Fibroblast of mammary gland (primary cell): ENCODE measurements at regions not wholly inside any gene's neighbourhood (a gene's known extent, or its start where the extent isn't known, plus 50 kb on each side); places are given as distances from the start of the nearest gene placed in this dataset.

Source experiments
- DNase-seq: peaks from one replicate; pipeline ENCODE4 v3.0.0-alpha.2; 2010; ENCODE audit warnings: low read depth
- H3K4me3 ChIP-seq: 2 replicates; pipeline ENCODE4 v1.5.1; 2011; ENCODE audit warnings: low read depth, mild to moderate bottlenecking, low read length, moderate library complexity; ENCODE audit not compliant: control insufficient read depth
- TF ChIP-seq, protein P1 (sequence below): conservative IDR thresholded peaks from 2 replicates; pipeline ENCODE4 v1.5.1; 2011; ENCODE audit warnings: low read depth, low read length, inconsistent platforms; ENCODE audit not compliant: control insufficient read depth, insufficient read depth

DNA sequence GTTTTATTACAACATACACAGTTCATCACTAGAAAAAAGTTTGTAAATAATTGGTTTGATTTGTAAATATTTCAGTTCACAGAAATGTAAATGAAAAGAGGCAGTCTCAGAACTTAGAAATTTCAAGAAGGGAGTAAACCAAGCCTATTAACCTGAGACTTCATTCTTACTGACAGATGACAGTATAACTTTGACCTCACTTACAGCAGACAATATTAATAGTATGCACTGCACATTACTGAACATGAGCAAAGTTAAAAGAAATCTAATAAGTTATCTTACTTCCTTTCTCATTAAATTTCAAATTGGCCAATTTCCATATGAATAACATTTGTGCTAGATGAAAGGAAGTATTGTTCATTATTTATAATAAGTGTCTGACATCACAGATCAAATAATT is 235.8 kb downstream of the SLC6A15 start:
- H3K4me3 ChIP-seq, result no peak overlapping the region
- TF ChIP-seq, protein P1, sequence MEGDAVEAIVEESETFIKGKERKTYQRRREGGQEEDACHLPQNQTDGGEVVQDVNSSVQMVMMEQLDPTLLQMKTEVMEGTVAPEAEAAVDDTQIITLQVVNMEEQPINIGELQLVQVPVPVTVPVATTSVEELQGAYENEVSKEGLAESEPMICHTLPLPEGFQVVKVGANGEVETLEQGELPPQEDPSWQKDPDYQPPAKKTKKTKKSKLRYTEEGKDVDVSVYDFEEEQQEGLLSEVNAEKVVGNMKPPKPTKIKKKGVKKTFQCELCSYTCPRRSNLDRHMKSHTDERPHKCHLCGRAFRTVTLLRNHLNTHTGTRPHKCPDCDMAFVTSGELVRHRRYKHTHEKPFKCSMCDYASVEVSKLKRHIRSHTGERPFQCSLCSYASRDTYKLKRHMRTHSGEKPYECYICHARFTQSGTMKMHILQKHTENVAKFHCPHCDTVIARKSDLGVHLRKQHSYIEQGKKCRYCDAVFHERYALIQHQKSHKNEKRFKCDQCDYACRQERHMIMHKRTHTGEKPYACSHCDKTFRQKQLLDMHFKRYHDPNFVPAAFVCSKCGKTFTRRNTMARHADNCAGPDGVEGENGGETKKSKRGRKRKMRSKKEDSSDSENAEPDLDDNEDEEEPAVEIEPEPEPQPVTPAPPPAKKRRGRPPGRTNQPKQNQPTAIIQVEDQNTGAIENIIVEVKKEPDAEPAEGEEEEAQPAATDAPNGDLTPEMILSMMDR, result no peak
- DNase-seq, result no peak

DNA sequence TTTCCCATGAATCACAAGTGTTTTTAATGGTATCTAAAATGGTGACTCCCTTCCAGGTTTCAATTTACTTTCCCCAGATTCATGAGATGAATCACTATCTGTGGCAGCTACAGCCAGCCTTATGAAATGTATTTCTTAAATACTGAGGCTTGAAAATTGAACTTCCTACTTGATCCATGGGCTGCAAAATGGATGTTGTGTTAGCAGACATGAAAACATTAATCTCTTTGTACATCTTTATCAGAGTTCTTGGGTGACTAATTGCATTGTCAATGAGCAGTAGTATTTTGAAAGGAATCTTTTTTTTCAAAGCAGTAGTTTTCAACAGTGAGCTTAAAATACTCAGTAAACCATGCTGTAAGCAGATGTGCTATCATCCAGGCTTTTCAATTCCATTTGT is 250.8 kb downstream of the SLC6A15 start:
- no peak overlapping the region for H3K4me3 ChIP-seq
- TF ChIP-seq, protein P1, result no peak
- DNase-seq, result peak; percentile 57

DNA sequence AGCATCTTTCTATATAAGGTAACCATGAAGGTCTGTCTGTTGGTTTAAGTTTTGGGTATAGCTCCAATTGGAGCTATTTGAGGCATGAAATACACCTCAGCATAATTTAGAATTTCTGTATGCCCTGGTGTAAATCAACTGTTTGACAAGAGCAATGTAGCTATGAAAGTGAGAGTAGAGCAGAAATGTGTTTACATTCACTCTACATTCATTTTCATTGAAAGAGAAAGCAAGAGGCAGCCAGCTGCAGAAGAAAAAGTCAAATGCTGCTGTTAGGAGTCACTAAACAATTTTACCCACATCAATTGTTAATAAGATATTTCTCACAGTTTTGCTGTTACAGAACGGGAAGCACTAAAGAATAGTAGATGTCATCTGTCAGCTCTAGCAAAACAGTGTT is 252.5 kb downstream of the SLC6A15 start:
- TF ChIP-seq, protein P1, result no peak
- H3K4me3 ChIP-seq, result no peak overlapping the region
- DNase-seq, result no peak

DNA sequence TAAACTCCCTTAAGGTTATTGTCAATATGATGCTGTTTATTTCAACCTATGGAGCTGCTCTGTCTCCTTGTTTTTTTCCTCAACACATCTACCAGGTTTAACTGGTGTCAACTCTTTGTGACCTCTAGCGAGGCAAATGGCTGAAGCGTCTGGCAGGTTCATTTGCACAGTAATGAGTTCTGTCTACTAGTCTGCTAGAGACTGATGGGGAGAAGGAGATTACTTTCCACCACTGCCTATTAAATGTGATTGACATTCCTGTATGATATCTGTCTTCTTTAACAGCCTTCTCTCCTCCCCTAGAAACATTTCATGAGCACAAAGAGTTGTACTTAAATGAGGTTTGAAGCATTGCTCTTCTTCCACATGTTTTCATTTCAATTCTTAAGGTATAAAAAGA is 253.7 kb downstream of the SLC6A15 start:
- H3K4me3 ChIP-seq, result no peak overlapping the region
- DNase-seq, result no peak
- TF ChIP-seq, protein P1, result no peak

DNA sequence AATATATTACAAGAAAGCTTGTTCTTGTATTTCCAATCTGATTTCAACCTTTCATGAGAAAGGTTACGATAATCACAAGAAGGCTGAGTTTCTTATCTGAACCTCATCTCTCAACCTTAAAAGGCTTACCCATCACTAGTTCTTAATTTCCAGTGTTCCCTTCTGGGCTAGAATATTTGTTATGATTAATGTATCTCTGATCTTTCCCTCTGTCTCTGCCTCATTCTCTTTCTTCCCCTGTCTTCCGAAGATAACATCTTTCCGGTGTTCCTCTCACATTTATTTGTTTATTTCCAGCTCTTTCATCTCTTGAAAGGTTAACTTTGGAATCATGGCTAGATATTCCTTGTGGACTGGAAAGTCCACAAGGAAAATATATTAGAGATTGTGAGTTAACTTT is 255.9 kb downstream of the SLC6A15 start:
- TF ChIP-seq, protein P1, result no peak
- no peak for DNase-seq
- no peak overlapping the region for H3K4me3 ChIP-seq

DNA sequence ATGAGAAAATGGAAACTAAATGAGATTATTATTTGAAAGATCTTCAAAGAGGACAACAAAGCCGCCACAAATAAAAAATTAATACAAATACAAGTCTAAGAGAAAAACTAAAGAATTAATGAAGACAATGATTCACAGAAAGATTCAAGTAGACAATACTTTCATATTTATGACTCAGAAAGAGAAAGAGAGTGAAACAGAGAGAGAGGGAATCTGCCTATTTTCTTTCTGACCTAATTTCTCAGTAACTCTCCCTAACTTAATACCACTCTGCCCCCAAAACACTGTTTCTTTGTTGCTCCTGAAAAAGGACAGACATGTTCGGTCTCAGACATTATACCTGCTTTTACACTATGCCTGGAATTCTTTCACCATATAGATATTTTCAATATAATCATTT is 259.1 kb downstream of the SLC6A15 start:
- TF ChIP-seq, protein P1, result no peak
- no peak for DNase-seq
- no peak overlapping the region for H3K4me3 ChIP-seq

DNA sequence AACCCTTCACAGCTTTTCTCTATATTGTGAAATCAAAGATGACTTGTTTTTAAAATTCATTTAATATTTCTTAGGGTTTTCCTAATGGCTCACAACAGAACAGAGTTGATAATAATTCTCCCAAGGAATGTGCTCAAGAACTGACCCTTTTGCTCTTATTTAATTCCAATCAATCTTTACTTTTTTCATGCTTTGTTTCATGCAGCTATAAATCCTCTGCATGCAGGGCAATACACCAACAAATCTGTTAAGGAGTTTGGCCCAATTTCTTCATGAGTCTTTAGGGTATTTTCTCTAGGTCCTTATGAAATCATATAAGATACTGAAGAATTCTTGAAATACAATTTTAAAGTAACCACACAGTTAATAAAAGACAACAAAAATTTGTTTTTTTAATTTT is 264.2 kb downstream of the SLC6A15 start:
- TF ChIP-seq, protein P1, result no peak
- DNase-seq, result no peak
- no peak overlapping the region for H3K4me3 ChIP-seq
